NCI-H128 (cell line): ENCODE measurements at regions not wholly inside any gene's neighbourhood (a gene's known extent, or its start where the extent isn't known, plus 50 kb on each side); places are given as distances from the start of the nearest gene placed in this dataset.
"Not testable (repeated sequence)": the region's sequence is repeated elsewhere in the genome, so short reads cannot be mapped to it uniquely, and the experiment has no call there.

ENCODE experiments used
- DNase-seq: peaks from one replicate; lab custom pipeline; 2025; ENCODE audit not compliant: unreplicated experiment; lab: John Stamatoyannopoulos, UW

- DNase-seq: no peak
Observed at GRCh38 chr6:6748001-6748400, 159.5 kb downstream of the LY86 start.

- DNase-seq: no peak
Observed at GRCh38 chr6:6749702-6750491, 161.4 kb downstream of the LY86 start.

- DNase-seq: no peak
Observed at GRCh38 chr6:6750594-6751265, 162.2 kb downstream of the LY86 start.

- DNase-seq: no peak
Observed at GRCh38 chr6:6751266-6751596, 162.7 kb downstream of the LY86 start.

- no peak for DNase-seq
Observed at GRCh38 chr6:6751619-6752023, 163.1 kb downstream of the LY86 start.

- no peak for DNase-seq
Observed at GRCh38 chr6:6752129-6752528, 163.6 kb downstream of the LY86 start.

GRCh38 chr6:6753301-6753700 is 164.8 kb downstream of the LY86 start:
- no peak for DNase-seq

- DNase-seq: no peak
Observed at GRCh38 chr6:6756526-6756925, 168.0 kb downstream of the LY86 start.

GRCh38 chr6:6758546-6758914 is 170.0 kb downstream of the LY86 start:
- DNase-seq: no peak

- DNase-seq: no peak
Observed at GRCh38 chr6:6758915-6759654, 170.6 kb downstream of the LY86 start.

GRCh38 chr6:6760002-6760401 is 171.5 kb downstream of the LY86 start:
- no peak for DNase-seq

GRCh38 chr6:6762566-6762965 is 174.0 kb downstream of the LY86 start:
- DNase-seq: not testable (repeated sequence)

- no peak for DNase-seq
Observed at GRCh38 chr6:6764764-6765434, 176.4 kb downstream of the LY86 start.

- DNase-seq: no peak
Observed at GRCh38 chr6:6766230-6766905, 177.8 kb downstream of the LY86 start.

- DNase-seq: no peak
Observed at GRCh38 chr6:6769466-6769865, 180.9 kb downstream of the LY86 start.

- no peak for DNase-seq
Observed at GRCh38 chr6:6771224-6771945, 182.9 kb downstream of the LY86 start.

GRCh38 chr6:6771964-6772363 is 183.4 kb downstream of the LY86 start:
- DNase-seq: no peak

- no peak for DNase-seq
Observed at GRCh38 chr6:6772751-6773150, 184.2 kb downstream of the LY86 start.

- DNase-seq: no peak
Observed at GRCh38 chr6:6775074-6775473, 186.6 kb downstream of the LY86 start.

GRCh38 chr6:6780231-6780630 is 191.7 kb downstream of the LY86 start:
- DNase-seq: no peak
